HEK293 (cell line): ENCODE measurements at regions not wholly inside any gene's neighbourhood (a gene's known extent, or its start where the extent isn't known, plus 50 kb on each side); places are given as distances from the start of the nearest gene placed in this dataset.

Experiments used
- CTCF ChIA-PET: fragments of 350-600 bp; formaldehyde crosslinking; extraction: SDS; loops from one replicate; lab custom pipeline; 2021; ENCODE audit warnings: antibody characterized with exemption; lab: Yijun Ruan, JAX
- POLR2A ChIA-PET: fragments of 300-600 bp; formaldehyde crosslinking; extraction: SDS; loops from one replicate; lab custom pipeline; 2020; ENCODE audit warnings: antibody characterized with exemption, inconsistent platforms; lab: Yijun Ruan, JAX
- H3K27ac ChIP-seq: fragments of 200-500 bp; sonication (Bioruptor generic); 2 replicates; pipeline ENCODE4 v1.5.1; 2014; ENCODE audit warnings: low read depth, low read length, control low read depth, inconsistent platforms; ENCODE audit errors: extremely low read depth
- H3K36me3 ChIP-seq, 2 experiments: fragments of 200-500 bp in 1 of 2; sonication (Bioruptor generic) in 1 of 2; 1 replicate in 1 of 2; 2 replicates in 1 of 2; pipeline ENCODE4 v1.5.1; 2014 to 2017; ENCODE audit warnings: inconsistent platforms in 2 of 2, low read length in 2 of 2; ENCODE audit not compliant: control insufficient read depth in 2 of 2, insufficient read depth in 1 of 2
- H3K4me1 ChIP-seq: fragments of 200-500 bp; sonication (Bioruptor generic); 2 replicates; pipeline ENCODE4 v1.5.1; 2014; ENCODE audit warnings: mild to moderate bottlenecking, low read length, inconsistent platforms; ENCODE audit not compliant: control insufficient read depth, insufficient read depth
- H3K4me3 ChIP-seq: 2 replicates; pipeline ENCODE4 v1.5.1; 2011; ENCODE audit warnings: low read depth, mild to moderate bottlenecking, control low read depth, low read length, moderate library complexity
- H3K9me3 ChIP-seq: fragments of 200-500 bp; sonication (Bioruptor generic); 2 replicates; pipeline ENCODE4 v1.5.1; 2014; ENCODE audit warnings: low read depth, low read length, inconsistent platforms; ENCODE audit not compliant: control insufficient read depth, insufficient read depth
- GLI4 ChIP-seq: fragments of 450-650 bp; formaldehyde crosslinking; IDR thresholded peaks from 2 replicates; pipeline ENCODE4 v1.5.1; 2016; ENCODE audit warnings: missing biosample characterization, missing genetic modification characterization
- HOXD13 ChIP-seq: sonication (generic); formaldehyde crosslinking; IDR thresholded peaks from 2 replicates; pipeline ENCODE4 v1.8.0; 2022; ENCODE audit warnings: missing genetic modification reagents, borderline replicate concordance
- KLF17 ChIP-seq: fragments of 450-650 bp; formaldehyde crosslinking; IDR thresholded peaks from 2 replicates; pipeline ENCODE4 v1.5.1; 2016; ENCODE audit warnings: missing biosample characterization, missing genetic modification characterization
- TRIM28 ChIP-seq: IDR thresholded peaks from 2 replicates; pipeline ENCODE4 v1.6.1; 2011; ENCODE audit warnings: low read length, control low read depth, borderline replicate concordance
- ZBTB1 ChIP-seq: fragments of 450-650 bp; formaldehyde crosslinking; IDR thresholded peaks from 2 replicates; pipeline ENCODE4 v1.5.1; 2016; ENCODE audit warnings: missing biosample characterization, missing genetic modification characterization
- ZBTB7A ChIP-seq: fragments of 450-650 bp; formaldehyde crosslinking; IDR thresholded peaks from 2 replicates; pipeline ENCODE4 v1.5.1; 2016; ENCODE audit warnings: low read depth, missing biosample characterization, missing genetic modification characterization
- ZBTB8A ChIP-seq: fragments of 450-650 bp; formaldehyde crosslinking; IDR thresholded peaks from 2 replicates; pipeline ENCODE4 v1.5.1; 2016; ENCODE audit warnings: missing biosample characterization, missing genetic modification characterization
- ZNF10 ChIP-seq: fragments of 450-650 bp; formaldehyde crosslinking; IDR thresholded peaks from 2 replicates; pipeline ENCODE4 v1.5.1; 2017; ENCODE audit warnings: missing biosample characterization, missing genetic modification characterization
- ZNF133 ChIP-seq: fragments of 450-650 bp; formaldehyde crosslinking; IDR thresholded peaks from 2 replicates; pipeline ENCODE4 v1.5.1; 2016; ENCODE audit warnings: missing biosample characterization, missing genetic modification characterization
- ZNF18 ChIP-seq: fragments of 450-650 bp; formaldehyde crosslinking; IDR thresholded peaks from 2 replicates; pipeline ENCODE4 v1.5.1; 2016; ENCODE audit warnings: missing biosample characterization, missing genetic modification characterization
- ZNF202 ChIP-seq: fragments of 450-650 bp; formaldehyde crosslinking; IDR thresholded peaks from 2 replicates; pipeline ENCODE4 v1.5.1; 2016; ENCODE audit warnings: missing biosample characterization, missing genetic modification characterization, borderline replicate concordance
- ZNF223 ChIP-seq: fragments of 450-650 bp; formaldehyde crosslinking; IDR thresholded peaks from 2 replicates; pipeline ENCODE4 v1.5.1; 2016; ENCODE audit warnings: missing biosample characterization, missing genetic modification characterization
- ZNF24 ChIP-seq: fragments of 450-650 bp; formaldehyde crosslinking; IDR thresholded peaks from 2 replicates; pipeline ENCODE4 v1.5.1; 2016; ENCODE audit warnings: missing biosample characterization, missing genetic modification characterization
- ZNF266 ChIP-seq: fragments of 450-650 bp; formaldehyde crosslinking; IDR thresholded peaks from 2 replicates; pipeline ENCODE4 v1.5.1; 2016; ENCODE audit warnings: missing biosample characterization, missing genetic modification characterization, low read depth
- ZNF416 ChIP-seq: fragments of 450-650 bp; formaldehyde crosslinking; IDR thresholded peaks from 2 replicates; pipeline ENCODE4 v1.5.1; 2016; ENCODE audit warnings: missing biosample characterization, missing genetic modification characterization
- ZNF560 ChIP-seq: fragments of 450-650 bp; formaldehyde crosslinking; IDR thresholded peaks from 2 replicates; pipeline ENCODE4 v1.5.1; 2017; ENCODE audit warnings: missing biosample characterization, missing genetic modification characterization, borderline replicate concordance
- ZNF561 ChIP-seq: fragments of 450-650 bp; IDR thresholded peaks from 2 replicates; pipeline ENCODE4 v1.5.1; 2018; ENCODE audit warnings: missing biosample characterization, missing genetic modification characterization, borderline replicate concordance
- ZNF580 ChIP-seq: fragments of 450-650 bp; formaldehyde crosslinking; IDR thresholded peaks from 2 replicates; pipeline ENCODE4 v1.5.1; 2016; ENCODE audit warnings: missing biosample characterization, missing genetic modification characterization
- ZNF623 ChIP-seq: fragments of 450-650 bp; formaldehyde crosslinking; IDR thresholded peaks from 2 replicates; pipeline ENCODE4 v1.5.1; 2016; ENCODE audit warnings: missing biosample characterization, missing genetic modification characterization
- ZNF747 ChIP-seq: fragments of 450-650 bp; formaldehyde crosslinking; IDR thresholded peaks from 2 replicates; pipeline ENCODE4 v1.5.1; 2016; ENCODE audit warnings: missing biosample characterization, missing genetic modification characterization
- ZNF776 ChIP-seq: fragments of 450-650 bp; formaldehyde crosslinking; IDR thresholded peaks from 2 replicates; pipeline ENCODE4 v1.5.0; 2017; ENCODE audit warnings: missing biosample characterization, missing genetic modification characterization, borderline replicate concordance
- TF ChIP-seq, protein P1 (sequence below): fragments of 450-650 bp; formaldehyde crosslinking; IDR thresholded peaks from 2 replicates; pipeline ENCODE4 v1.5.1; 2016; ENCODE audit warnings: missing biosample characterization, missing genetic modification characterization, low read depth

DNA sequence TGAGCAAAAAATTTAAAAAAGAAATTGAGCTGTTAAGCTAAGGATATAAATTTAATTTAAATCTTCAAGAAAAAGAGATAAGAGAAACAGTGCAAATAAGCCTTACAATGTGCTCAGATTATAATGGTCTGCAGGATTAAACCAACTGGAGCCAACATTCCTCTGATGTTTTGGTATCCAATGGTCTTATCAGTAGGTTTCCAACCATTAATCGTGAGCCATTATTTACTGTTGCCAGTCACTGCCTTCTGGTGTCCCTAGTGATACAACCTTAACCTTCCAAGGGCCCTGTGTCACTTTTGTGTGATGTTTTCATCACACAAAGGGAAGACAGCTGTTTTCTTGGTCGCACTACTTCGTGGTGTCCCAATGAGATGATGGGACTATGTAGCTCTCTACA, 134.5 kb upstream of the CTAGE1 start (continued):
- TF ChIP-seq ZNF18 (no peak), ZNF24 (tag by site-specific recombination) (no peak), ZNF10 (tag by site-specific recombination) (no peak), ZNF776 (tag by site-specific recombination) (no peak), ZNF133 (tag by site-specific recombination) (no peak), ZBTB1 (no peak), ZNF223 (no peak), ZNF580 (no peak), KLF17 (tag by site-specific recombination) (no peak)
- TF ChIP-seq, all 188 proteins: peak for 0

DNA sequence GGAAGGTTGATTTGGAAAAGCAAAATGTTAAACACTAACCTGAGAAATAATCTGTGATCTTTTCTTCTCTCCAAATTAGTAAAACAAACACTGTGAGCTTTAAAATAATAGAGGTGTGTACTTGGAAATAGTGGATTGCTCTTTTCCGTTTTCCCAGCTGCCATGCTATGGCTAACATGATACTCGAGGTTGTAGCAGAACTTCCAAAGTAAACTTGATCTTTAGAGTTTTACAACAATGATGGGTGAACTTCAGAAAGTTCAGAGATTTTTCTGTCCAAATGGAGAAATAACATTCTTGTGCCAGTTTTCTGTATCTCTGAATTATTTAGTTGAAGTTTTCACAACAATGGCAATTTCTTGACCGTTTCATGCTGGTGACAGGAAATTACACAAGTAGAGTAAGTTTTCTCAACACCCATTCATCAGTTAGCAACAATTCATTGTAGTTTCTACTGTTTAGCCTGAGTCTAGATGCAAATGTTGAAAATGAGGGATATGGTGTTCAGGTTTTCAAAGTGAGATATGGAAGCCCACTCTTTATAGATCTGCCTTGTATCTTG, 135.3 kb upstream of the CTAGE1 start:
- 0 out of 2 replicates have a peak, but pooled peaks cover 2% of the 10 kb centered on the region for H3K4me1 ChIP-seq
- no peak for TF ChIP-seq ZBTB7A (tag by site-specific recombination)
- TF ChIP-seq ZNF561 = no peak
- TF ChIP-seq ZNF416 (tag by site-specific recombination) = no peak
- no peak for TF ChIP-seq ZNF776 (tag by site-specific recombination)
- no peak for TF ChIP-seq ZNF266
- no peak for TF ChIP-seq TRIM28
- no peak for TF ChIP-seq GLI4 (tag by site-specific recombination)
- TF ChIP-seq, protein P1, sequence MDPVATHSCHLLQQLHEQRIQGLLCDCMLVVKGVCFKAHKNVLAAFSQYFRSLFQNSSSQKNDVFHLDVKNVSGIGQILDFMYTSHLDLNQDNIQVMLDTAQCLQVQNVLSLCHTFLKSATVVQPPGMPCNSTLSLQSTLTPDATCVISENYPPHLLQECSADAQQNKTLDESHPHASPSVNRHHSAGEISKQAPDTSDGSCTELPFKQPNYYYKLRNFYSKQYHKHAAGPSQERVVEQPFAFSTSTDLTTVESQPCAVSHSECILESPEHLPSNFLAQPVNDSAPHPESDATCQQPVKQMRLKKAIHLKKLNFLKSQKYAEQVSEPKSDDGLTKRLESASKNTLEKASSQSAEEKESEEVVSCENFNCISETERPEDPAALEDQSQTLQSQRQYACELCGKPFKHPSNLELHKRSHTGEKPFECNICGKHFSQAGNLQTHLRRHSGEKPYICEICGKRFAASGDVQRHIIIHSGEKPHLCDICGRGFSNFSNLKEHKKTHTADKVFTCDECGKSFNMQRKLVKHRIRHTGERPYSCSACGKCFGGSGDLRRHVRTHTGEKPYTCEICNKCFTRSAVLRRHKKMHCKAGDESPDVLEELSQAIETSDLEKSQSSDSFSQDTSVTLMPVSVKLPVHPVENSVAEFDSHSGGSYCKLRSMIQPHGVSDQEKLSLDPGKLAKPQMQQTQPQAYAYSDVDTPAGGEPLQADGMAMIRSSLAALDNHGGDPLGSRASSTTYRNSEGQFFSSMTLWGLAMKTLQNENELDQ = no peak
- no peak for TF ChIP-seq ZNF623 (tag by site-specific recombination)
- TF ChIP-seq ZNF747 = no peak
- TF ChIP-seq ZNF24 (tag by site-specific recombination) = no peak
- TF ChIP-seq ZBTB8A (tag by site-specific recombination) = no peak
- no peak for TF ChIP-seq HOXD13
- no peak for TF ChIP-seq ZNF202 (tag by site-specific recombination)
- no peak for TF ChIP-seq ZNF560 (tag by site-specific recombination)
- TF ChIP-seq, all 188 proteins: peak for 0
- Histone ChIP-seq H3K9me3 (no peaks in the 10 kb centered on the region), H3K4me3 (no peak overlapping the region), H3K36me3 (no peaks in the 10 kb centered on the region), H3K27ac (no peak overlapping the region)
- CTCF ChIA-PET = interaction anchor here (0.6 kb wide), 1 partner anchor 655 kb away, joined by 4 read pairs; no protein-coding TSS in a partner anchor
- POLR2A ChIA-PET = interaction anchor here (1.2 kb wide), 1 partner anchor 384 kb away, joined by 3 read pairs; no protein-coding TSS in a partner anchor
